BLaER1 (cell line): ENCODE measurements at regions not wholly inside any gene's neighbourhood (a gene's known extent, or its start where the extent isn't known, plus 50 kb on each side); places are given as distances from the start of the nearest gene placed in this dataset.
"Not testable (repeated sequence)": the region's sequence is repeated elsewhere in the genome, so short reads cannot be mapped to it uniquely, and the experiment has no call there.

ENCODE experiments used
- H3K27ac ChIP-seq: shearing (Covaris generic); formaldehyde crosslinking; 2 replicates; pipeline ENCODE4 v1.8.1; 2022
- H3K27me3 ChIP-seq: shearing (Covaris generic); formaldehyde crosslinking; 2 replicates; pipeline ENCODE4 v1.8.1; 2022
- H3K36me3 ChIP-seq: shearing (Covaris generic); formaldehyde crosslinking; 2 replicates; pipeline ENCODE4 v1.8.1; 2022
- H3K4me1 ChIP-seq: shearing (Covaris generic); formaldehyde crosslinking; 2 replicates; pipeline ENCODE4 v1.8.1; 2022
- H3K4me2 ChIP-seq: shearing (Covaris generic); formaldehyde crosslinking; 2 replicates; pipeline ENCODE4 v1.8.1; 2022
- H3K4me3 ChIP-seq: shearing (Covaris generic); formaldehyde crosslinking; 2 replicates; pipeline ENCODE4 v1.8.1; 2022
- H3K9ac ChIP-seq: shearing (Covaris generic); formaldehyde crosslinking; 2 replicates; pipeline ENCODE4 v1.8.1; 2022
- H3K9me3 ChIP-seq: shearing (Covaris generic); formaldehyde crosslinking; 2 replicates; pipeline ENCODE4 v1.8.1; 2022
- H4K20me1 ChIP-seq: shearing (Covaris generic); formaldehyde crosslinking; 2 replicates; pipeline ENCODE4 v1.8.1; 2022
- Cebpa-rat ChIP-seq: shearing (Covaris generic); IDR thresholded peaks from 2 replicates; pipeline ENCODE4 v1.8.1; 2022

GRCh38 chr13:87311165-87311564 is 360.0 kb upstream of the SLITRK5 start:
- Histone ChIP-seq H3K9ac (no peak overlapping the region), H3K4me3 (no peak overlapping the region)

GRCh38 chr13:87314822-87315221 is 356.3 kb upstream of the SLITRK5 start:
- Histone ChIP-seq H3K9me3 (no peaks in the 10 kb centered on the region), H3K9ac (no peak overlapping the region), H4K20me1 (no peaks in the 10 kb centered on the region), H3K27ac (no peak overlapping the region), H3K36me3 (no peaks in the 10 kb centered on the region), H3K27me3 (no peaks in the 10 kb centered on the region), H3K4me3 (no peak overlapping the region), H3K4me1 (no peaks in the 10 kb centered on the region), H3K4me2 (no peak overlapping the region)
- TF ChIP-seq Cebpa-rat = no peak

More at GRCh38 chr13:87311165-87311564, 360.0 kb upstream of the SLITRK5 start:
- no peak overlapping the region for H3K27ac ChIP-seq
- no peaks in the 10 kb centered on the region for H3K27me3 ChIP-seq
- no peaks in the 10 kb centered on the region for H3K9me3 ChIP-seq
- H3K4me1 ChIP-seq = no peaks in the 10 kb centered on the region
- no peaks in the 10 kb centered on the region for H3K36me3 ChIP-seq
- no peaks in the 10 kb centered on the region for H4K20me1 ChIP-seq
- TF ChIP-seq Cebpa-rat = no peak
- H3K4me2 ChIP-seq = no peak overlapping the region

DNA sequence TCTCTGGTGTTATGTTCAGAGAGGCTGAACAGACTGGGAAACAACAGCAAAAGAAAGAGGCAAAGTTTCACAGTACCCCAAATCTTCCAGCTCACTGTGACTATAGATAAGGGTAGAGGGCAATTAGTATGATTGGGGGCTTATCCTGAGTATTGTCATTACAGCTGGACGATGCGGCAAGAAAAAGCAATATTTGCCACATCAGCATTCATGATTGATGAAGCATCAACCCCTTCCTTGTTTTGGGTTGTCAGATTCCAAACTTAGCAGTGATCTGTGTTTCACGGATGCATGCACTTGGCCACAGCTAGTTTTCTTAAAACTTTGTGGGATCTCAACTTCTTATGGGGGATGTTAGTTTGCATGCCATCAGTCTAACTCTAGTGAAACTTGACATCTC is 348.8 kb upstream of the SLITRK5 start:
- TF ChIP-seq Cebpa-rat = no peak
- H3K4me1 ChIP-seq = no peaks in the 10 kb centered on the region
- no peak overlapping the region for H3K4me3 ChIP-seq

DNA sequence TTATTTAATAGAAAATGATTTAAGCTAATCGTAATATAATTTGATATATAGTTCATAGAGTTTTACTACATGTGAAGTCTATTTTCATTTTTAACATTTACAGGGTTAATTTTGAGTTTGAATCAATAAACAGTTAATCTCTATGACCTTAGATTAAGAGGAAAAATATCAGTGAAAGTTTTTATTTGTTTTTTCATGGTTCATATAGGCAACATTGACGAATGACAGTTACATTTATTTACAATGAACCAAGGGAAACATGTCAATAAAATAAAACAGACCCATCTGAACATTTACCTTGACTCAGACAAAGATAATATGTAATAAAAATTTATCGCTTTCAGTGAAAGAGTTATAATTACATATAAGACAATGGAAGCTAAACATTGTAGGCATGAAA is 346.6 kb upstream of the SLITRK5 start:
- Histone ChIP-seq H3K9me3 (no peaks in the 10 kb centered on the region), H4K20me1 (no peaks in the 10 kb centered on the region), H3K27me3 (no peaks in the 10 kb centered on the region), H3K27ac (no peak overlapping the region), H3K4me3 (no peak overlapping the region), H3K36me3 (no peaks in the 10 kb centered on the region), H3K9ac (no peak overlapping the region), H3K4me2 (no peak overlapping the region), H3K4me1 (no peaks in the 10 kb centered on the region)
- TF ChIP-seq Cebpa-rat = no peak

More for the DNA sequence above, 348.8 kb upstream of the SLITRK5 start:
- Histone ChIP-seq H3K4me2 (no peak overlapping the region), H3K36me3 (no peaks in the 10 kb centered on the region), H3K9me3 (no peaks in the 10 kb centered on the region), H3K9ac (no peak overlapping the region), H3K27ac (no peak overlapping the region), H3K27me3 (no peaks in the 10 kb centered on the region), H4K20me1 (no peaks in the 10 kb centered on the region)

- H4K20me1 ChIP-seq = no peaks in the 10 kb centered on the region
- no peaks in the 10 kb centered on the region for H3K36me3 ChIP-seq
- TF ChIP-seq Cebpa-rat = no peak
- no peak overlapping the region for H3K9ac ChIP-seq
- H3K4me3 ChIP-seq = no peak overlapping the region
- H3K27me3 ChIP-seq = no peaks in the 10 kb centered on the region
- H3K4me1 ChIP-seq = no peaks in the 10 kb centered on the region
- H3K4me2 ChIP-seq = no peak overlapping the region
- peaks cover 10% of the 10 kb centered on the region; the same call in 1 of the 2 replicates for H3K9me3 ChIP-seq
- H3K27ac ChIP-seq = no peak overlapping the region
Measured at GRCh38 chr13:87331178-87331577, 340.0 kb upstream of the SLITRK5 start.

- H3K36me3 ChIP-seq = no peaks in the 10 kb centered on the region
- peaks cover 10% of the 10 kb centered on the region; the same call in 1 of the 2 replicates for H3K9me3 ChIP-seq
- no peak overlapping the region for H3K27ac ChIP-seq
- H3K4me2 ChIP-seq = no peak overlapping the region
- no peaks in the 10 kb centered on the region for H3K27me3 ChIP-seq
- H3K9ac ChIP-seq = no peak overlapping the region
- TF ChIP-seq Cebpa-rat = no peak
- H3K4me1 ChIP-seq = no peaks in the 10 kb centered on the region
- H4K20me1 ChIP-seq = no peaks in the 10 kb centered on the region
- H3K4me3 ChIP-seq = no peak overlapping the region
Measured at GRCh38 chr13:87333599-87333998, 337.6 kb upstream of the SLITRK5 start.

- Histone ChIP-seq H3K27ac (no peak overlapping the region), H3K27me3 (no peaks in the 10 kb centered on the region), H3K9me3 (peaks cover 10% of the 10 kb centered on the region; the same call in 1 of the 2 replicates), H3K4me3 (no peak overlapping the region), H3K9ac (no peak overlapping the region), H3K4me1 (no peaks in the 10 kb centered on the region), H3K4me2 (no peak overlapping the region), H4K20me1 (no peaks in the 10 kb centered on the region), H3K36me3 (no peaks in the 10 kb centered on the region)
- TF ChIP-seq Cebpa-rat = no peak
Measured at GRCh38 chr13:87334176-87334575, 337.0 kb upstream of the SLITRK5 start.

DNA sequence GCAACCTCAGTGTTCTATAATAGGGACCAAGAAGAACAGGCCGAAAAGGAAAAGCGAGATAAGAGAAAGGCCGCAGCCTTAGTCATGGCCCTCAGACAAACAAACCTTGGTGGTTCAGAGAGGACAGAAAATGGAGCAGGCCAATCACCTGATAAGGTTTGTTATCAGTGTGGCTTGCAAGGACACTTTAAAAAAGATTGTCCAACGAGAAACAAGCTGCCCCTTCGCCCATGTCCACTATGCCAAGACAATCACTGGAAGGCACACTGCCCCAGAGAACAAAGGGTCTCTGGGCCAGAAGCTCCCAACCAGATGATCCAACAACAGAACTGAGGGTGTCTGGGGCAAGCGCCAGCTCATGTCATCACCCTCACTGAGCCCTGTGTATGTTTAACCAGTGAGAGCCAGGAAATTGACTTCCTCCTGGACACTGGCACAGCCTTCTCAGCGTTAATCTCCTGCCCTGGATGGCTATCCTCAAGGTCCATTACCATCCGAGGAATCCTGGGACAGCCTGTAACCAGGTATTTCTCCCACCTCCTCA is 334.8 kb upstream of the SLITRK5 start:
- not testable (repeated sequence) for H4K20me1 ChIP-seq, H3K4me1 ChIP-seq, H3K9me3 ChIP-seq, H3K9ac ChIP-seq, H3K4me3 ChIP-seq, H3K27ac ChIP-seq, H3K36me3 ChIP-seq, H3K27me3 ChIP-seq, H3K4me2 ChIP-seq

DNA sequence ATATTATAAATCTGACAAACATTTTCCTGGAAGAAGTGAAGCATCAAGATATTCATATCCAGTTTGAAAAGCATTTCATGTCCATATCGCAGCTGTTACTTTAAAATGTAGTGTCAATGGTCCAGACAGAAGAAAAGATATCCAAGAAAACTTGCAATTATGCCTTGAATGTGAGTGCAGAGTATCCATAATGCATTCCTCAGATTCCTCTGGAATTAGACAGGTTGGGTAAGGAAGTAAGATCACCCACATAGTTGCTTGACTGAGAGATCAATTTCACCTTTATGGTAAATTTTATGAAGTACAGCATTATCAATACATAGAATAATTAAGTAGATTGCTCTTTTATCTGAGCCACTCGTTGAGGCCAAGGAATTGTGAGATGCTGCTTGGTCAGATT is 327.0 kb upstream of the SLITRK5 start:
- no peak overlapping the region for H3K4me3 ChIP-seq
- no peak overlapping the region for H3K9ac ChIP-seq
- H3K9me3 ChIP-seq = no peaks in the 10 kb centered on the region
- H3K27ac ChIP-seq = no peak overlapping the region
- no peaks in the 10 kb centered on the region for H3K4me1 ChIP-seq
- TF ChIP-seq Cebpa-rat = no peak
- no peaks in the 10 kb centered on the region for H4K20me1 ChIP-seq
- H3K36me3 ChIP-seq = no peaks in the 10 kb centered on the region
- no peak overlapping the region for H3K4me2 ChIP-seq
- H3K27me3 ChIP-seq = no peaks in the 10 kb centered on the region

GRCh38 chr13:87355451-87355850 is 315.7 kb upstream of the SLITRK5 start:
- Histone ChIP-seq H3K27ac (no peak overlapping the region), H3K9ac (no peak overlapping the region), H3K4me1 (no peaks in the 10 kb centered on the region), H3K9me3 (no peaks in the 10 kb centered on the region), H3K4me3 (no peak overlapping the region), H4K20me1 (no peaks in the 10 kb centered on the region), H3K36me3 (no peaks in the 10 kb centered on the region), H3K27me3 (no peaks in the 10 kb centered on the region), H3K4me2 (no peak overlapping the region)
- no peak for TF ChIP-seq Cebpa-rat

DNA sequence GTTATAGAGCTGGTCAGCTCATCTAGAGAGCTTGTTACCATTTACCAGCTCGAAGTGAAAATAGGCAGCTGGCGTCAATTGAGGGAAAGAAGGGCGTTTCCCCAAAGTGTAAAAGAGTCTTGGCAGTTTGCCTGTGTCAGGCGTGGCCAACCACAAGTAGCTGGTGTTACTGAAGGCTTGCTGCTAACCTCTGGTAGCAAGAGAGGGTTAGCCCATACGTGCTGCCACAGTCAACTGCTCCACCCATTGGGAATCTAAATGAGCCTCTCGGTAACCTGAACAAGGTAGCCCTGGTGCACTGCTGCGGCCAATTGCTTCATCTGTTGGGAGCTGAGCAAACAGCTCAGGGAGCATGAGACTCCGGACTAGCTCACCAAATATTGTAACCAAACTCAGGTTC is 314.9 kb upstream of the SLITRK5 start:
- no peak overlapping the region for H3K4me3 ChIP-seq
- H3K9ac ChIP-seq = no peak overlapping the region
- H3K27ac ChIP-seq = no peak overlapping the region
- H3K36me3 ChIP-seq = no peaks in the 10 kb centered on the region
- no peak overlapping the region for H3K4me2 ChIP-seq
- TF ChIP-seq Cebpa-rat = no peak
- no peaks in the 10 kb centered on the region for H3K9me3 ChIP-seq
- no peaks in the 10 kb centered on the region for H3K27me3 ChIP-seq
- no peaks in the 10 kb centered on the region for H3K4me1 ChIP-seq
- no peaks in the 10 kb centered on the region for H4K20me1 ChIP-seq
